Ishikawa (cell line): ENCODE measurements at regions not wholly inside any gene's neighbourhood (a gene's known extent, or its start where the extent isn't known, plus 50 kb on each side); places are given as distances from the start of the nearest gene placed in this dataset.

ENCODE experiments used
- CEBPB ChIP-seq: IDR thresholded peaks from 2 replicates; pipeline ENCODE4 v1.6.1; 2012
- CREB1 ChIP-seq: IDR thresholded peaks from 2 replicates; pipeline ENCODE4 v1.6.1; 2012; ENCODE audit warnings: low read depth
- EGR1 ChIP-seq: IDR thresholded peaks from 2 replicates; pipeline ENCODE4 v1.6.1; 2012
- EP300 ChIP-seq: IDR thresholded peaks from 2 replicates; pipeline ENCODE4 v1.6.1; 2012; ENCODE audit warnings: borderline replicate concordance
- FOXM1 ChIP-seq: IDR thresholded peaks from 2 replicates; pipeline ENCODE4 v1.6.1; 2012; ENCODE audit warnings: low read depth, borderline replicate concordance
- MAX ChIP-seq: IDR thresholded peaks from 2 replicates; pipeline ENCODE4 v1.6.1; 2012
- RAD21 ChIP-seq: IDR thresholded peaks from 2 replicates; pipeline ENCODE4 v1.6.1; 2012; ENCODE audit warnings: low read depth
- REST ChIP-seq: IDR thresholded peaks from 2 replicates; pipeline ENCODE4 v1.6.1; 2012; ENCODE audit warnings: low read depth, mild to moderate bottlenecking
- TAF1 ChIP-seq: IDR thresholded peaks from 2 replicates; pipeline ENCODE4 v1.6.1; 2012; ENCODE audit warnings: low read depth, mild to moderate bottlenecking
- TCF12 ChIP-seq: IDR thresholded peaks from 2 replicates; pipeline ENCODE4 v1.6.1; 2012; ENCODE audit warnings: low read depth
- TEAD4 ChIP-seq: IDR thresholded peaks from 2 replicates; pipeline ENCODE4 v1.6.1; 2012
- USF1 ChIP-seq: IDR thresholded peaks from 2 replicates; pipeline ENCODE4 v1.6.1; 2012
- YY1 ChIP-seq: IDR thresholded peaks from 2 replicates; pipeline ENCODE4 v1.6.1; 2012; ENCODE audit warnings: low read depth
- ZBTB7A ChIP-seq: IDR thresholded peaks from 2 replicates; pipeline ENCODE4 v1.6.1; 2012; ENCODE audit warnings: low read depth

GRCh38 chr12:29891792-29892191 lies 108.0 kb upstream of the TMTC1 start:
- TF ChIP-seq USF1 (no peak), TAF1 (no peak), MAX (no peak), CREB1 (no peak), TCF12 (no peak), CEBPB (no peak), RAD21 (no peak), EP300 (no peak), YY1 (no peak), EGR1 (no peak), REST (no peak), TEAD4 (no peak), FOXM1 (no peak), ZBTB7A (no peak)
